Tibial nerve (tissue), 4 donors: ENCODE measurements at regions not wholly inside any gene's neighbourhood (a gene's known extent, or its start where the extent isn't known, plus 50 kb on each side); places are given as distances from the start of the nearest gene placed in this dataset.

Experiments
- CTCF ChIP-seq, 5 experiments: fragments of 200-600 bp in 3 of 5; fragments of 450-650 bp in 2 of 5; sonication (generic) in 3 of 5; IDR thresholded peaks; one replicate each; pipeline ENCODE4 v1.5.1; 2016 to 2019; ENCODE audit warnings: antibody characterized with exemption in 5 of 5, mild to moderate bottlenecking in 3 of 5, moderate library complexity in 2 of 5
- EP300 ChIP-seq, 2 donors: sonication (generic); formaldehyde crosslinking; IDR thresholded peaks; one replicate each; pipeline ENCODE4 v1.6.1; 2017; ENCODE audit warnings: antibody characterized with exemption in 2 of 2, mild to moderate bottlenecking in 1 of 2
- POLR2A ChIP-seq, 2 donors: fragments of 450-650 bp; IDR thresholded peaks; one replicate each; pipeline ENCODE4 v1.6.1; 2017; ENCODE audit warnings: antibody characterized with exemption in 2 of 2, mild to moderate bottlenecking in 2 of 2, moderate library complexity in 2 of 2

DNA sequence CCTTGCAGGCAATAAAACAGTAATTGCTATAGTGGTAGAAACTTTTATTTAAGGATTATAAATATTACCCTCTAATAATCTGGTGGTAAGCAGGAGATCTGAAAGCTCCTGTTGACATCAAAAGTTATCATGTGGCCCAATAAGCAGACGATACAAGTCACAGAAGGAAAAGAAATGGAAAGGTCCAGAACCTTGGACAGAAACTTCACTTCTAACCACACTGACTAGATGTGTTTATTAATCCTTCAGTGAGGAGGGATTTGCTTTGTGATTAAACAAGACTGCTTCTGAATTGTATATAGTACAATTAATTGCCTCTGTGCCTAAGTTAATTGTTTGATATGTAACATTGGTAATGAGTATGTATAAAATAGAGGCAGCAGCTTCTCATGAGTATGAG lies 652.7 kb upstream of the MIS18BP1 start:
- TF ChIP-seq CTCF (IDR thresholded peaks at IDR 0.05) (no peak), POLR2A (IDR thresholded peaks at IDR 0.05) (no peak), EP300 (IDR thresholded peaks at IDR 0.05) (no peak)
